GM19238 (cell line): ENCODE measurements at regions not wholly inside any gene's neighbourhood (a gene's known extent, or its start where the extent isn't known, plus 50 kb on each side); places are given as distances from the start of the nearest gene placed in this dataset.

Source experiments
- DNase-seq: peaks from one replicate; pipeline ENCODE4 v3.0.0; 2011; ENCODE audit warnings: low spot score; ENCODE audit not compliant: insufficient read length

GRCh38 chr12:65623507-65623906, 200.8 kb upstream of the HMGA2 start:
- DNase-seq = no peak

GRCh38 chr12:65624554-65625086, 199.7 kb upstream of the HMGA2 start:
- DNase-seq = no peak

- no peak for DNase-seq
These were observed 196.2 kb upstream of the HMGA2 start for GRCh38 chr12:65628061-65628460.

- no peak for DNase-seq
These were observed 193.7 kb upstream of the HMGA2 start for GRCh38 chr12:65630555-65630954.

- no peak for DNase-seq
These were observed 192.6 kb upstream of the HMGA2 start for GRCh38 chr12:65631621-65632111.

- no peak for DNase-seq
These were observed 192.0 kb upstream of the HMGA2 start for GRCh38 chr12:65632131-65632855.

- DNase-seq = no peak
These were observed 190.2 kb upstream of the HMGA2 start for GRCh38 chr12:65634061-65634460.

GRCh38 chr12:65634626-65635331, 189.5 kb upstream of the HMGA2 start:
- no peak for DNase-seq

GRCh38 chr12:65636436-65636835, 187.8 kb upstream of the HMGA2 start:
- DNase-seq = no peak

GRCh38 chr12:65637150-65637549, 187.1 kb upstream of the HMGA2 start:
- no peak for DNase-seq

GRCh38 chr12:65637774-65638173, 186.5 kb upstream of the HMGA2 start:
- DNase-seq = no peak

- DNase-seq = no peak
These were observed 186.0 kb upstream of the HMGA2 start for GRCh38 chr12:65638324-65638723.

GRCh38 chr12:65640489-65640901, 183.8 kb upstream of the HMGA2 start:
- no peak for DNase-seq

GRCh38 chr12:65642061-65642661, 182.1 kb upstream of the HMGA2 start:
- no peak for DNase-seq

- no peak for DNase-seq
These were observed 181.1 kb upstream of the HMGA2 start for GRCh38 chr12:65643171-65643570.

- no peak for DNase-seq
These were observed 180.5 kb upstream of the HMGA2 start for GRCh38 chr12:65643595-65644386.

GRCh38 chr12:65646127-65646643, 178.1 kb upstream of the HMGA2 start:
- DNase-seq = no peak

GRCh38 chr12:65647074-65647473, 177.2 kb upstream of the HMGA2 start:
- DNase-seq = no peak

GRCh38 chr12:65648461-65648860, 175.8 kb upstream of the HMGA2 start:
- DNase-seq = no peak

- no peak for DNase-seq
These were observed 175.2 kb upstream of the HMGA2 start for GRCh38 chr12:65649126-65649525.

GRCh38 chr12:65651060-65651459, 173.2 kb upstream of the HMGA2 start:
- DNase-seq = no peak
